ENCODE measurements at regions not wholly inside any gene's neighbourhood (a gene's known extent, or its start where the extent isn't known, plus 50 kb on each side); places are given as distances from the start of the nearest gene placed in this dataset.

DNA sequence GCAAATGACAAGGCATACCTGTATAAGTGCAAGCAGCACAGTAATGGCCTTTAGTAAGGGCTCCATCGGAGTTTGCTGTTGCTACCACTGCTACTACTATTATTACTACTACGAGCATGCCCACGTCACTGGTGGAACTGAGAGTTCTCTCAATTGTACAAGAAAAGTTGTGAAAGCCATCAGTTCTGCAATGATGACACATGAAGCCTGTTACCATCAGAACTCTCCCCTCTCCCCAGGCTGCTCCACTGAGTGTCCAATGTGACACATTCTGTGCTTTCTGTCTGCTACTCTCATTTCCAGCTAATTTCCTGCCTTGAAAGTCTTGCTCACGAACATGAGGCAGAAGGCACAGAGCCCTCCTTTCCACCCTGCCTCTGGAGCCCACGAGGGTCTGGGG lies 263.2 kb upstream of the MGMT start (continued):
- no peak for TF ChIP-seq PBX3 (IDR thresholded peaks at IDR 0.05)
- TF ChIP-seq POLR2AphosphoS5 (IDR thresholded peaks at IDR 0.05; ENCODE audit: low read depth, low read length), result no peak
- no peak for TF ChIP-seq TCF12 (IDR thresholded peaks at IDR 0.05)
- no peak for TF ChIP-seq RXRA (IDR thresholded peaks at IDR 0.05; ENCODE audit: borderline replicate concordance, low read depth)
- TF ChIP-seq ZBTB33 (IDR thresholded peaks at IDR 0.05; ENCODE audit: borderline replicate concordance, low read depth), result no peak
- no peak for TF ChIP-seq RCOR1 (IDR thresholded peaks at IDR 0.05; ENCODE audit: low read length)

GRCh38 chr10:129207297-129207696 lies 259.7 kb upstream of the MGMT start:
- no peaks in the 10 kb centered on the region for H3K27me3 ChIP-seq (ENCODE audit: insufficient read depth)
- ChIA-PET POLR2A (no interaction called here), CTCF (no interaction called here)
- H3K4me2 ChIP-seq, result no peak overlapping the region
- no peak overlapping the region for H2AFZ ChIP-seq (ENCODE audit: low read depth)
- no peaks in the 10 kb centered on the region for H3K9me2 ChIP-seq
- WGBS (ENCODE audit: low lambda C conversion rate), result 76% methylated on average over 18 of the region's 19 CpGs
- no peak overlapping the region for H3K9ac ChIP-seq
- TF ChIP-seq PBX3 (IDR thresholded peaks at IDR 0.05) (no peak), EP300 (IDR thresholded peaks at IDR 0.05; ENCODE audit: borderline replicate concordance in 1 of 2, low read depth in 1 of 2, low read length in 1 of 2) (no peak), MEF2A (IDR thresholded peaks at IDR 0.05; ENCODE audit: borderline replicate concordance, low read depth) (no peak), GABPA (IDR thresholded peaks at IDR 0.05; ENCODE audit: low read depth) (no peak), FOXJ3 (CRISPR knock-in tag; IDR thresholded peaks at IDR 0.05) (no peak), FOXM1 (IDR thresholded peaks at IDR 0.05; ENCODE audit: low read depth) (no peak)
- H3K4me3 ChIP-seq (ENCODE audit: low read depth in 2 of 2, low read length in 1 of 2), result no peak overlapping the region
- H3F3A ChIP-seq (replicated peaks; ENCODE audit: insufficient read depth), result no peaks in the 10 kb centered on the region
- no peaks in the 10 kb centered on the region for H3K79me2 ChIP-seq (ENCODE audit: insufficient read depth)
- no peak for DNase-seq
- no peaks in the 10 kb centered on the region for H3K4me1 ChIP-seq (ENCODE audit: control insufficient read depth in 1 of 2, insufficient read depth in 2 of 2, low read depth in 1 of 2, low read length in 1 of 2)
- no peak overlapping the region for H3K27ac ChIP-seq (ENCODE audit: low read depth in 2 of 2, low read length in 1 of 2)
- H3K36me3 ChIP-seq (replicated peaks in 1 of 2; ENCODE audit: control insufficient read depth in 1 of 2, insufficient read depth in 2 of 2, low read length in 1 of 2), result no peaks in the 10 kb centered on the region
- H3K9me3 ChIP-seq, result no peaks in the 10 kb centered on the region
- H4K20me1 ChIP-seq (ENCODE audit: insufficient read depth), result no peaks in the 10 kb centered on the region

- no peaks in the 10 kb centered on the region for H3F3A ChIP-seq (replicated peaks; ENCODE audit: insufficient read depth)
- H3K27me3 ChIP-seq (ENCODE audit: insufficient read depth), result no peaks in the 10 kb centered on the region
- no peaks in the 10 kb centered on the region for H3K4me1 ChIP-seq (ENCODE audit: control insufficient read depth in 1 of 2, insufficient read depth in 2 of 2, low read depth in 1 of 2, low read length in 1 of 2)
- H4K20me1 ChIP-seq (ENCODE audit: insufficient read depth), result no peaks in the 10 kb centered on the region
- H3K27ac ChIP-seq (ENCODE audit: low read depth in 2 of 2, low read length in 1 of 2), result no peak overlapping the region
- H3K4me2 ChIP-seq, result no peak overlapping the region
- H3K79me2 ChIP-seq (ENCODE audit: insufficient read depth), result no peaks in the 10 kb centered on the region
- no peaks in the 10 kb centered on the region for H3K9me2 ChIP-seq
- no peak overlapping the region for H3K4me3 ChIP-seq (ENCODE audit: low read depth in 2 of 2, low read length in 1 of 2)
- POLR2A ChIA-PET, result no interaction called here
- H2AFZ ChIP-seq (ENCODE audit: low read depth), result no peak overlapping the region
- H3K9me3 ChIP-seq, result no peaks in the 10 kb centered on the region
- CTCF ChIA-PET, result no interaction called here
- 50% methylated on average over 5 of the region's 5 CpGs for WGBS (ENCODE audit: low lambda C conversion rate)
- H3K36me3 ChIP-seq (replicated peaks in 1 of 2; ENCODE audit: control insufficient read depth in 1 of 2, insufficient read depth in 2 of 2, low read length in 1 of 2), result no peaks in the 10 kb centered on the region
- no peak overlapping the region for H3K9ac ChIP-seq
- no peak for DNase-seq
- TF ChIP-seq GABPA (IDR thresholded peaks at IDR 0.05; ENCODE audit: low read depth) (no peak), JUND (IDR thresholded peaks at IDR 0.05) (no peak), TEAD4 (IDR thresholded peaks at IDR 0.05; ENCODE audit: borderline replicate concordance, insufficient read depth) (no peak), POLR2AphosphoS5 (IDR thresholded peaks at IDR 0.05; ENCODE audit: low read depth, low read length) (no peak), ZBTB33 (IDR thresholded peaks at IDR 0.05; ENCODE audit: borderline replicate concordance, low read depth) (no peak), CHD2 (IDR thresholded peaks at IDR 0.05; ENCODE audit: low read length, partially characterized antibody) (no peak), RXRA (IDR thresholded peaks at IDR 0.05; ENCODE audit: borderline replicate concordance, low read depth) (no peak), CTCF (IDR thresholded peaks at IDR 0.05) (no peak)
- TF ChIP-seq, protein P1, sequence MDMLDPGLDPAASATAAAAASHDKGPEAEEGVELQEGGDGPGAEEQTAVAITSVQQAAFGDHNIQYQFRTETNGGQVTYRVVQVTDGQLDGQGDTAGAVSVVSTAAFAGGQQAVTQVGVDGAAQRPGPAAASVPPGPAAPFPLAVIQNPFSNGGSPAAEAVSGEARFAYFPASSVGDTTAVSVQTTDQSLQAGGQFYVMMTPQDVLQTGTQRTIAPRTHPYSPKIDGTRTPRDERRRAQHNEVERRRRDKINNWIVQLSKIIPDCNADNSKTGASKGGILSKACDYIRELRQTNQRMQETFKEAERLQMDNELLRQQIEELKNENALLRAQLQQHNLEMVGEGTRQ (IDR thresholded peaks at IDR 0.05; ENCODE audit: borderline replicate concordance, low read depth, low read length), result no peak
Measured at GRCh38 chr10:129210876-129211275, 256.2 kb upstream of the MGMT start.
